Ureter (tissue), 1 donor: ENCODE measurements at regions not wholly inside any gene's neighbourhood (a gene's known extent, or its start where the extent isn't known, plus 50 kb on each side); places are given as distances from the start of the nearest gene placed in this dataset.
"Not testable (repeated sequence)": the region's sequence is repeated elsewhere in the genome, so short reads cannot be mapped to it uniquely, and the experiment has no call there.

Source experiments
- DNase-seq: peaks from one replicate; pipeline ENCODE4 v3.0.0-alpha.2; 2020; ENCODE audit warnings: low spot score
- donor health status: DM: yes; HTN: yes; CAD: no.

- DNase-seq: no peak
Measured at GRCh38 chr22:27250886-27251285, 550.7 kb downstream of the MN1 start.

- DNase-seq: no peak
Measured at GRCh38 chr22:27251563-27251962, 550.0 kb downstream of the MN1 start.

- no peak for DNase-seq
Measured at GRCh38 chr22:27252282-27253049, 549.1 kb downstream of the MN1 start.

- no peak for DNase-seq
Measured at GRCh38 chr22:27253108-27253902, 548.3 kb downstream of the MN1 start.

GRCh38 chr22:27254063-27254462, 547.5 kb downstream of the MN1 start:
- not testable (repeated sequence) for DNase-seq

- no peak for DNase-seq
Measured at GRCh38 chr22:27255580-27255979, 546.0 kb downstream of the MN1 start.

GRCh38 chr22:27257987-27258386, 543.6 kb downstream of the MN1 start:
- no peak for DNase-seq

- DNase-seq: no peak
Measured at GRCh38 chr22:27258616-27259172, 542.9 kb downstream of the MN1 start.

GRCh38 chr22:27259433-27259832, 542.1 kb downstream of the MN1 start:
- DNase-seq: no peak

GRCh38 chr22:27260087-27260698, 541.4 kb downstream of the MN1 start:
- DNase-seq: no peak

- no peak for DNase-seq
Measured at GRCh38 chr22:27262361-27262760, 539.2 kb downstream of the MN1 start.

- DNase-seq: no peak
Measured at GRCh38 chr22:27264184-27264583, 537.4 kb downstream of the MN1 start.

GRCh38 chr22:27267145-27267544, 534.4 kb downstream of the MN1 start:
- no peak for DNase-seq

GRCh38 chr22:27269751-27270543, 531.6 kb downstream of the MN1 start:
- DNase-seq: no peak

- DNase-seq: no peak
Measured at GRCh38 chr22:27270818-27271510, 530.6 kb downstream of the MN1 start.

GRCh38 chr22:27273436-27273835, 528.1 kb downstream of the MN1 start:
- no peak for DNase-seq

- DNase-seq: no peak
Measured at GRCh38 chr22:27273853-27274252, 527.7 kb downstream of the MN1 start.

- no peak for DNase-seq
Measured at GRCh38 chr22:27274770-27275449, 526.6 kb downstream of the MN1 start.

- no peak for DNase-seq
Measured at GRCh38 chr22:27278946-27279345, 522.6 kb downstream of the MN1 start.

- DNase-seq: no peak
Measured at GRCh38 chr22:27283240-27283639, 518.3 kb downstream of the MN1 start.
